ENCODE measurements at regions not wholly inside any gene's neighbourhood (a gene's known extent, or its start where the extent isn't known, plus 50 kb on each side); places are given as distances from the start of the nearest gene placed in this dataset.

DNA sequence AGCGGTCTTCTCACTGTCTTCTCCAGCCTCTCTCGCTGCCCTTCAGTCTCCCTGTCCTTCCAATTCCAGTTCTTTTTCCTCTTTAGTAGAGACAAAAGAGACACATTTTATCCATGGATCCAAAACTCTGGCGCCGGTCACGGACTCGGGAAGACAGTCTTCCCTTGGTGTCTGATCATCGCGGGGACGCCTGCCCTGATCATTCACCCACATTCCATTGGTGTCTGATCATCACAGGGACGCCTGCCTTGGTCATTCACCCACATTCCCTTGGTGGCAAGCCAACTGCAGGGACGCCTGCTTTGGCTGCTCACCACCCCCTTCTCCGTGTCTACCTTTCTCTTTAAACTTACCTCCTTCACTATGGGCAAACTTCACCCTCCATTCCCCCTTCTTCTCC, 619.5 kb downstream of the RERGL start:
- Mint-ChIP-seq H3K27ac (no peak overlapping the region), H3K9me3 (peaks cover 4% of the 10 kb centered on the region; the same call in 1 of the 2 replicates)

DNA sequence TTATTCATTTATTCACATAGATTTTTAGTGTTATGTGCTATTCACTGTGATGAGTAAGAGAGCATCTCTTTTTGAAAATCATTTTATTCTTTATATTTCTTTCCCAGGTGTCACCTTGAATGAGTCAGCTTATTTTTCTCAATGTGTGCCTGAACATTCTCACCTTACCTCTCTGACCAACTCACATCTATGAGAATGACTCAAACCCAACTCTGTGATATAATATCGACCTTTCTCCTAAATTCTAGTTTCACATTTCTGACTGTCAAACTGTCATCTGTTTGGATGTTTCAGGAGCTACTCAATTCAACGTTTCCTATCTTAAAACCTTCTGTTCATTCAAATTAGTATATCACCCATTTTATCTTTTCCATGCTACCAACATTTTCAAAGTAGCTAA, 630.8 kb downstream of the RERGL start:
- Mint-ChIP-seq H3K4me3 (no peak overlapping the region), H3K27ac (no peak overlapping the region), H3K36me3 (no peaks in the 10 kb centered on the region), H3K4me1 (no peaks in the 10 kb centered on the region), H3K27me3 (ENCODE audit: low read depth) (no peaks in the 10 kb centered on the region), H3K9me3 (no peaks in the 10 kb centered on the region)
- ChIA-PET POLR2A (no interaction called here), CTCF (no interaction called here)
- ATAC-seq (no peak), DNase-seq (ENCODE audit: low spot score) (no peak)
- TF ChIP-seq, protein P1, sequence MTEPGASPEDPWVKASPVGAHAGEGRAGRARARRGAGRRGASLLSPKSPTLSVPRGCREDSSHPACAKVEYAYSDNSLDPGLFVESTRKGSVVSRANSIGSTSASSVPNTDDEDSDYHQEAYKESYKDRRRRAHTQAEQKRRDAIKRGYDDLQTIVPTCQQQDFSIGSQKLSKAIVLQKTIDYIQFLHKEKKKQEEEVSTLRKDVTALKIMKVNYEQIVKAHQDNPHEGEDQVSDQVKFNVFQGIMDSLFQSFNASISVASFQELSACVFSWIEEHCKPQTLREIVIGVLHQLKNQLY (CRISPR knock-in tag; IDR thresholded peaks at IDR 0.05), result no peak
- TF ChIP-seq TCF7 (CRISPR knock-in tag; IDR thresholded peaks at IDR 0.05; ENCODE audit: low read depth), result no peak
- TF ChIP-seq ZNF423 (CRISPR knock-in tag; IDR thresholded peaks at IDR 0.05), result no peak
- TF ChIP-seq GRHL2 (CRISPR knock-in tag; IDR thresholded peaks at IDR 0.05; ENCODE audit: insufficient replicate concordance, severe bottlenecking), result no peak
- TF ChIP-seq KAT7 (CRISPR knock-in tag; IDR thresholded peaks at IDR 0.05; ENCODE audit: borderline replicate concordance), result no peak
- no peak for TF ChIP-seq ZNF121 (CRISPR knock-in tag; IDR thresholded peaks at IDR 0.05)
- TF ChIP-seq JUN (CRISPR knock-in tag; IDR thresholded peaks at IDR 0.05), result no peak
- no peak for TF ChIP-seq NFE2L1 (CRISPR knock-in tag; IDR thresholded peaks at IDR 0.05)
- TF ChIP-seq, protein P2, sequence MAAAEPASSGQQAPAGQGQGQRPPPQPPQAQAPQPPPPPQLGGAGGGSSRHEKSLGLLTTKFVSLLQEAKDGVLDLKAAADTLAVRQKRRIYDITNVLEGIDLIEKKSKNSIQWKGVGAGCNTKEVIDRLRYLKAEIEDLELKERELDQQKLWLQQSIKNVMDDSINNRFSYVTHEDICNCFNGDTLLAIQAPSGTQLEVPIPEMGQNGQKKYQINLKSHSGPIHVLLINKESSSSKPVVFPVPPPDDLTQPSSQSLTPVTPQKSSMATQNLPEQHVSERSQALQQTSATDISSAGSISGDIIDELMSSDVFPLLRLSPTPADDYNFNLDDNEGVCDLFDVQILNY (CRISPR knock-in tag; IDR thresholded peaks at IDR 0.05), result no peak
- no peak for TF ChIP-seq IRF2 (CRISPR knock-in tag; IDR thresholded peaks at IDR 0.05; ENCODE audit: borderline replicate concordance, low read depth)
- no peak for TF ChIP-seq NR3C1 (CRISPR knock-in tag; conservative IDR thresholded peaks at IDR 0.05; ENCODE audit: low read depth)
- no peak for TF ChIP-seq NFYB (CRISPR knock-in tag; conservative IDR thresholded peaks at IDR 0.05; ENCODE audit: low read depth)

More for the DNA sequence above, 619.5 kb downstream of the RERGL start:
- H3K4me3 Mint-ChIP-seq, result no peak overlapping the region
- TF ChIP-seq EMX1 (CRISPR knock-in tag; IDR thresholded peaks at IDR 0.05) (no peak), TP53 (CRISPR knock-in tag; IDR thresholded peaks at IDR 0.05) (no peak), KAT7 (CRISPR knock-in tag; IDR thresholded peaks at IDR 0.05; ENCODE audit: borderline replicate concordance) (no peak)
- TF ChIP-seq, protein P3, sequence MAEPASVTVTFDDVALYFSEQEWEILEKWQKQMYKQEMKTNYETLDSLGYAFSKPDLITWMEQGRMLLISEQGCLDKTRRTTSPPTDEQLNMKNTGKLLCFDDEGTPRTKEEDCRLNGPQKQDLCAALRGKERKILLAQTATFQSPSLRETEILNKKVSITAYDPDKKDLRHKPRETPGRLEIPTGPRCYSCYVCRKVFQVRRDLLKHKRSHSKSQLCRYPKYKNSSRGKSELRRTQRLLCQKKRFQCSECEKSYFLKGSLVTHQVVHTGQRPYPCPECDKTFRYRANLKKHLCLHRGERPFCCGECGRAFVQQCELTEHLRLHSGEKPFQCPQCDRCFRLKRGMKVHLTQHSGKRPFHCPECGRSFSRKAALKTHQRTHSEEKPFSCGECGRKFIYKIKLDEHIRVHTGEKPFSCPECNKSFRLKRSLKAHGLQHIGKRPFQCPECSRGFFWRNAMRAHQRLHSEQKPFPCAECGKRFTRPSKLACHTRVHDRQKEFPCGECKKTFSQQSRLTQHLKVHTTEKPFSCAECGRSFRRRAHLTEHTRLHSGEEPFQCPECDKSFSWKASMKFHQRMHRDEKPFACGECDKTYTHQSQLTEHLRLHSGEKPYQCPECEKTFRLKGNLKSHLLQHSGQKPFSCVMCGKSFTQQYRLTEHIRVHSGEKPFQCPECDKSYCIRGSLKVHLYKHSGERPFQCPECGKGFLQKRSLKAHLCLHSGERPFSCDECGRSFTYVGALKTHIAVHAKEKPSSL (CRISPR knock-in tag; conservative IDR thresholded peaks at IDR 0.05), result no peak
- DNase-seq (ENCODE audit: low spot score) (no peak), ATAC-seq (no peak)
- no peaks in the 10 kb centered on the region for H3K4me1 Mint-ChIP-seq
- H3K36me3 Mint-ChIP-seq, result no peaks in the 10 kb centered on the region
- ChIA-PET POLR2A (no interaction called here), CTCF (no interaction called here)
- no peaks in the 10 kb centered on the region; the same call in 1 of the 2 replicates for H3K27me3 Mint-ChIP-seq (ENCODE audit: low read depth)

DNA sequence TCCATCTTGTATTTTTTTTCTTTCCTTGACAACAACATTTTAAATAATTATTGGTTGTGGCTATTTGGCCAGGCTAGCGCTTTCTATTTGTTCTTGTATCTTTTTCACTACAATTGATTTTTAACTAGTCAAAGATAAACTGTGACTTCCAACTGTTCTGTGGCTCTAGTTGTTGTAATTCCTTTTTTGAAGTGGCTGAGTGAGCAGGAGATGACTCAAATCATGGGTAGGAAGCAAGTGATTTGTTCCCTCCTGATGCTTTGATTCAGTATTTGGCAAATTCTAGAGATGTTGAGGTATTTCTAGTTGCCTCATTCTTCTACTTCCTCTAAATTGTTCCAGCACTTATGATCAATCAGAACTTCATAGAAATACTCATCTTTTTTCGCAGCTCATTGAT, 633.5 kb downstream of the RERGL start:
- Mint-ChIP-seq H3K4me1 (no peaks in the 10 kb centered on the region), H3K4me3 (no peak overlapping the region), H3K9me3 (no peaks in the 10 kb centered on the region), H3K27ac (no peak overlapping the region), H3K27me3 (ENCODE audit: low read depth) (no peaks in the 10 kb centered on the region), H3K36me3 (no peaks in the 10 kb centered on the region)
- ChIA-PET CTCF (no interaction called here), POLR2A (no interaction called here)
- no peak for ATAC-seq
- no peak for DNase-seq (ENCODE audit: low spot score)
- TF ChIP-seq ZNF671 (CRISPR knock-in tag; IDR thresholded peaks at IDR 0.05), result no peak
- no peak for TF ChIP-seq CBFB (CRISPR knock-in tag; IDR thresholded peaks at IDR 0.05; ENCODE audit: low read depth)
- TF ChIP-seq, protein P3 (CRISPR knock-in tag; conservative IDR thresholded peaks at IDR 0.05), result no peak
- TF ChIP-seq MYBL2 (CRISPR knock-in tag; IDR thresholded peaks at IDR 0.05), result no peak
- TF ChIP-seq, protein P4, sequence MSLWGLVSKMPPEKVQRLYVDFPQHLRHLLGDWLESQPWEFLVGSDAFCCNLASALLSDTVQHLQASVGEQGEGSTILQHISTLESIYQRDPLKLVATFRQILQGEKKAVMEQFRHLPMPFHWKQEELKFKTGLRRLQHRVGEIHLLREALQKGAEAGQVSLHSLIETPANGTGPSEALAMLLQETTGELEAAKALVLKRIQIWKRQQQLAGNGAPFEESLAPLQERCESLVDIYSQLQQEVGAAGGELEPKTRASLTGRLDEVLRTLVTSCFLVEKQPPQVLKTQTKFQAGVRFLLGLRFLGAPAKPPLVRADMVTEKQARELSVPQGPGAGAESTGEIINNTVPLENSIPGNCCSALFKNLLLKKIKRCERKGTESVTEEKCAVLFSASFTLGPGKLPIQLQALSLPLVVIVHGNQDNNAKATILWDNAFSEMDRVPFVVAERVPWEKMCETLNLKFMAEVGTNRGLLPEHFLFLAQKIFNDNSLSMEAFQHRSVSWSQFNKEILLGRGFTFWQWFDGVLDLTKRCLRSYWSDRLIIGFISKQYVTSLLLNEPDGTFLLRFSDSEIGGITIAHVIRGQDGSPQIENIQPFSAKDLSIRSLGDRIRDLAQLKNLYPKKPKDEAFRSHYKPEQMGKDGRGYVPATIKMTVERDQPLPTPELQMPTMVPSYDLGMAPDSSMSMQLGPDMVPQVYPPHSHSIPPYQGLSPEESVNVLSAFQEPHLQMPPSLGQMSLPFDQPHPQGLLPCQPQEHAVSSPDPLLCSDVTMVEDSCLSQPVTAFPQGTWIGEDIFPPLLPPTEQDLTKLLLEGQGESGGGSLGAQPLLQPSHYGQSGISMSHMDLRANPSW (CRISPR knock-in tag; conservative IDR thresholded peaks at IDR 0.05; ENCODE audit: low read depth), result no peak
- no peak for TF ChIP-seq NFATC4 (CRISPR knock-in tag; IDR thresholded peaks at IDR 0.05)
- TF ChIP-seq, protein P5, sequence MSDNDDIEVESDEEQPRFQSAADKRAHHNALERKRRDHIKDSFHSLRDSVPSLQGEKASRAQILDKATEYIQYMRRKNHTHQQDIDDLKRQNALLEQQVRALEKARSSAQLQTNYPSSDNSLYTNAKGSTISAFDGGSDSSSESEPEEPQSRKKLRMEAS (CRISPR knock-in tag; IDR thresholded peaks at IDR 0.05), result no peak
- TF ChIP-seq, protein P6, sequence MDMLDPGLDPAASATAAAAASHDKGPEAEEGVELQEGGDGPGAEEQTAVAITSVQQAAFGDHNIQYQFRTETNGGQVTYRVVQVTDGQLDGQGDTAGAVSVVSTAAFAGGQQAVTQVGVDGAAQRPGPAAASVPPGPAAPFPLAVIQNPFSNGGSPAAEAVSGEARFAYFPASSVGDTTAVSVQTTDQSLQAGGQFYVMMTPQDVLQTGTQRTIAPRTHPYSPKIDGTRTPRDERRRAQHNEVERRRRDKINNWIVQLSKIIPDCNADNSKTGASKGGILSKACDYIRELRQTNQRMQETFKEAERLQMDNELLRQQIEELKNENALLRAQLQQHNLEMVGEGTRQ (CRISPR knock-in tag; IDR thresholded peaks at IDR 0.05), result no peak
- TF ChIP-seq, protein P7, sequence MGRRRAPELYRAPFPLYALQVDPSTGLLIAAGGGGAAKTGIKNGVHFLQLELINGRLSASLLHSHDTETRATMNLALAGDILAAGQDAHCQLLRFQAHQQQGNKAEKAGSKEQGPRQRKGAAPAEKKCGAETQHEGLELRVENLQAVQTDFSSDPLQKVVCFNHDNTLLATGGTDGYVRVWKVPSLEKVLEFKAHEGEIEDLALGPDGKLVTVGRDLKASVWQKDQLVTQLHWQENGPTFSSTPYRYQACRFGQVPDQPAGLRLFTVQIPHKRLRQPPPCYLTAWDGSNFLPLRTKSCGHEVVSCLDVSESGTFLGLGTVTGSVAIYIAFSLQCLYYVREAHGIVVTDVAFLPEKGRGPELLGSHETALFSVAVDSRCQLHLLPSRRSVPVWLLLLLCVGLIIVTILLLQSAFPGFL (CRISPR knock-in tag; IDR thresholded peaks at IDR 0.05; ENCODE audit: borderline replicate concordance), result no peak
